Activated CD8-positive, alpha-beta memory T cell treated with anti-CD3 and anti-CD28 coated beads, Interleukin-2, amount 50 U/mL, for 48 hours (primary cell): ENCODE measurements at regions not wholly inside any gene's neighbourhood (a gene's known extent, or its start where the extent isn't known, plus 50 kb on each side); places are given as distances from the start of the nearest gene placed in this dataset.
"Not testable (repeated sequence)": the region's sequence is repeated elsewhere in the genome, so short reads cannot be mapped to it uniquely, and the experiment has no call there.

Experiments used
- DNase-seq: peaks from one replicate; pipeline ENCODE4 v3.0.0-alpha.2; 2020

GRCh38 chr9:134531220-134531970 is 110.2 kb upstream of the COL5A1 start:
- no peak for DNase-seq

DNA sequence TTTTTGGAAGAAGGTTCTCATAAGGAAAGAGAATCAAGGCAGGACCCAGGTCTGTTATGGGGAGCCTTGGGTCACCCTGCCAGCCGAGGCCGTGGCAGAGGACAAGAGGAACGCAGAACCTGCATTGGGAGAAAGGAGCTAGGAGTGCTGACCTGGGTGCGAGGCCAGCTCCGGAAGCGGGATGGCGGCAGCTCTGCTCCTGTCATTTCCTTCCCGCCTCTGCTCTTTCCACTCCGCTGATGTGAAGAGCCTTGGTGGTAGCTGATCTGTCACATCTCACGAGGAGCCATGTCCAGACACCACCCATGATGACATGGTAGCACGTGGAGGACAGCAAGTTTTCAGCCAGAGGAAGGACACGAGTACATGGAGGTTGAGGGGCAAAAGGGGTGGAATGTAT is 109.5 kb upstream of the COL5A1 start:
- DNase-seq, result no peak

GRCh38 chr9:134532661-134533060 is 108.9 kb upstream of the COL5A1 start:
- not testable (repeated sequence) for DNase-seq

DNA sequence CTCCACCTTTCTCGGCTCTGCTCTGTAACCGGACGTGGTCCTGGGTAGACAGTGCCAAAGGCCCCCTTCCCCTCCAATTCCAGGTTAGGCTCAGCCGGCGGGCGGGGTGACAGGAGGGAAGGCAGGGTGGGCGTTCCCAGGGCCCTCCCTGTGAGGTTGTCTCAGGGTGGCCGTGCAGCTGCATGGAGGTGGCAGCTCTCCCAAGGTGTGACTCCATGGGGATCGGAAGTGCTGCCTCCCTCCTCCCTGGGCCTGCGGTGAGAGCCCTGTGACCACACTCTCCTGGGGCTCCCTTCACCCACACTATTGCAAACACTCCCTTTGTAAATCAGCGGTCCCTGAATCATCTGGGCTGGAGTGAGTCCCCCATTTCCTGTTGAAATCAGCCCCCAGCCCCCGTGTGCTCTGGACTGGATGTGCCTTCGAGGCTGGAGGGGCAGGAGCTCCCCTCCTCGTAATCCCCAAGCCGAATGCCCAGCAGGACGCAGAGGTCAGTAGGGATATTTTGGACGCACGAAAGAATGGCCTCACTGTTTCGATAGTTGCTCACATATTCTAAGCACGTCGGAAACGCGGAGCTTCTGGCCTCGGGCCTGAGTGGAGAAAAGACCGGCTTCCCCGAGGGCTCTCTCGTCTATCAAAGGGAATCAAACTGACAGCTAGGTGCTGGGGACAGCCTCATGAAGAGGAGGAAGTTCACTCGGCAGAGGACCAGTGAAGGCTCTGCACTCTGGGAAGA is 107.6 kb upstream of the COL5A1 start:
- DNase-seq, result no peak

DNA sequence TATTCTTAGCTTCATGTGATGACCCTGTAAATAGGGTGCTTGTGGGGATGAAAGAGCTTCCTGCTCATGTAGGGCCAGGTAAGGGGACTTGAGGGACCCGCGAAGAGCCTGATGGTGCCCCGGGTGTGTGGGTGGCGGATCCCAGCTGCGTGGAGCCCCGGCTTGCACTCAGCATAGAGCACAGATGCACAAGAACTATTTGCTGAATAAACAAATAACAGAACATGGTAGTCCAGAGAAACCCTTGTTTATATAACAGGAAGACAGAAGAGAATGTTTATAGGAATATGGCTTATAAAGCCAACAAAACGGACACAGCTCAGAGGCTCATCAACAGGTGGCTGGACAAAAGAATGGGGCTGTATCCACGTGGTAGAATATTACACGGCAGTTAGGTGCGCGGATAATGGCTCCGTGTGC is 106.9 kb upstream of the COL5A1 start:
- no peak for DNase-seq

GRCh38 chr9:134535171-134535570 is 106.4 kb upstream of the COL5A1 start:
- DNase-seq, result no peak

GRCh38 chr9:134536101-134536900 is 105.3 kb upstream of the COL5A1 start:
- DNase-seq, result no peak

GRCh38 chr9:134536931-134537330 is 104.7 kb upstream of the COL5A1 start:
- DNase-seq, result no peak

- no peak for DNase-seq
Observed at GRCh38 chr9:134537951-134538641, 103.5 kb upstream of the COL5A1 start.

DNA sequence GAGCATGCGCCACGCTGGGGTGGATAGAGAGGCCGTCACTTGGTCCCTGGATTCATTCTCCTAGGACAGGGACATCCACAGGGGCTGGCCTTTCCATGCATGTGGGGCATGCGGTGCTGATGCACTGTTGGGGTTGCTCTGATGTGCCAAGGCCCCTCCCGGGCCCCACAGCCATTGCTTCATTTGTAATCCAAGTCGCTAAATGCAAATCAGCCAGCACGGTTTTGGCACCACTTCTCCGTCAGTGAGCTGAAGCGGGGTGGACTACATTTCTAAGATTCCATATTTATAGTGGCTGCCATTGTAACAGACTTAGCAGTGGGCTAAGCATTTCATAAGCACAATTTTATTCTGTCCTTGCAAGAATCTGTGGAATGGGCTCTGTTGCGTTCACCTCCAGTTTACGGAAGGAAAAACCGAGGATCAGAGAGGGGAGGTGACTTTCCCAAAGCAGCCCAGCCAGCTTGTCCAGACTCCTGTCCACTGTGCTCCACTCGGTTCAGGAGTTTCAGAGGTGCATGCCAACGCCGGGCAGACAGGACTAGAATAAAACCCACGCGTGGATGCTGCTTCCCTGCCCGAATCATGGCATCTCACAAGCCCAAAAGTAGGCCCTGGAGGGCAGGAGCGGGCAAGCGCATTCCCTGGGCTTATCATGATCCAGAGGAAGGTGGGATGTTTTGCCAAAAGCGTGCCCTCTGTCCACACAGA is 102.6 kb upstream of the COL5A1 start:
- no peak for DNase-seq

- DNase-seq, result no peak
Observed at GRCh38 chr9:134539586-134540194, 101.9 kb upstream of the COL5A1 start.

- no peak for DNase-seq
Observed at GRCh38 chr9:134540276-134541096, 101.1 kb upstream of the COL5A1 start.

GRCh38 chr9:134541097-134541747 is 100.4 kb upstream of the COL5A1 start:
- no peak for DNase-seq

- DNase-seq, result no peak
Observed at GRCh38 chr9:134544388-134545214, 97.0 kb upstream of the COL5A1 start.

- no peak for DNase-seq
Observed at GRCh38 chr9:134545215-134545542, 96.4 kb upstream of the COL5A1 start.

GRCh38 chr9:134545543-134546245 is 95.9 kb upstream of the COL5A1 start:
- DNase-seq, result no peak

DNA sequence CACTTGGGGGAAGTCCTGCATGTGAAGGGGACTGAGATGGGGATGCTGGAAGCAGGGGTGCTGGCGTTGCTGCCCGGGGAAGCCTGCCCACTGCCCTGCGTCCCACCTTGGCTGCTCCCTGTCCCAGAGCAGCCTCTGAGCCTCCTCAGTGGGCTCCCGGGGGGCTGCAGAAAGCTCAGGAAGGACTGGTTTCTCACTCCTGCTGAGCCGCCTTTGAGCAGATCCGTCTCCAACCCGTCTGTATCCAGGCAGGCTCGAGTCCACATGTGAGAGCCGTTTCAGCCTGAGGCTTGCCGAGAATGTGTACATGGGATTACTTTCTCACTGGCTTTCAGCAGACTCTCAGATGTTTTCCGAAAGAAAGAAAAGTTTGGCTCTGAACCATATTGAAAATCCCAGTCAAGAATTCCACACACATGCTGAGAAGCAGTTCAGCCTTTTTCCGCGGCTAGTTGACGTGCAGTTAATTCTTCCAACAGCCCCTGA is 95.3 kb upstream of the COL5A1 start:
- DNase-seq, result no peak

DNA sequence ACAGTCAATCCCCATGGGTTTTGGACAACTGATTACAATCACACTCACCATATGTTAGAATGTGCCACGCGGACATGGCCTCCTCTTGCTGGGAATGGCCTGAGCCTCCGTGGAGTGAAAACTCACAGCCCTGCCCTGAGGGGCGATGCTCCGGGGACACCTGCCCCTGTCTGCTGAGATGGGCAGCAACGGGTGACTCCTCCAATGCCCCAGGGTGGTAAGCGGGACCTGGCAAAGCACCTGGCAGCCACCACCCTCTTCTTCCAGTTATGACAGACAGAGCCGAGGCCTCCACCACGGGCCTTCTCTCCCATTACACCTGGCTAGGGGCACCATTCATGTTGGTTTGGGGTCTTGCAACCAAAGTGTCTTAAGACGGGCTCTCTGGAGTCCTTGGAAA is 94.9 kb upstream of the COL5A1 start:
- no peak for DNase-seq
